Activated naive CD4-positive, alpha-beta T cell (primary cell): ENCODE measurements at regions not wholly inside any gene's neighbourhood (a gene's known extent, or its start where the extent isn't known, plus 50 kb on each side); places are given as distances from the start of the nearest gene placed in this dataset.

Experiments
- DNase-seq, 4 experiments: peaks; one replicate each; lab custom pipeline; 2025; lab: John Stamatoyannopoulos, UW

DNA sequence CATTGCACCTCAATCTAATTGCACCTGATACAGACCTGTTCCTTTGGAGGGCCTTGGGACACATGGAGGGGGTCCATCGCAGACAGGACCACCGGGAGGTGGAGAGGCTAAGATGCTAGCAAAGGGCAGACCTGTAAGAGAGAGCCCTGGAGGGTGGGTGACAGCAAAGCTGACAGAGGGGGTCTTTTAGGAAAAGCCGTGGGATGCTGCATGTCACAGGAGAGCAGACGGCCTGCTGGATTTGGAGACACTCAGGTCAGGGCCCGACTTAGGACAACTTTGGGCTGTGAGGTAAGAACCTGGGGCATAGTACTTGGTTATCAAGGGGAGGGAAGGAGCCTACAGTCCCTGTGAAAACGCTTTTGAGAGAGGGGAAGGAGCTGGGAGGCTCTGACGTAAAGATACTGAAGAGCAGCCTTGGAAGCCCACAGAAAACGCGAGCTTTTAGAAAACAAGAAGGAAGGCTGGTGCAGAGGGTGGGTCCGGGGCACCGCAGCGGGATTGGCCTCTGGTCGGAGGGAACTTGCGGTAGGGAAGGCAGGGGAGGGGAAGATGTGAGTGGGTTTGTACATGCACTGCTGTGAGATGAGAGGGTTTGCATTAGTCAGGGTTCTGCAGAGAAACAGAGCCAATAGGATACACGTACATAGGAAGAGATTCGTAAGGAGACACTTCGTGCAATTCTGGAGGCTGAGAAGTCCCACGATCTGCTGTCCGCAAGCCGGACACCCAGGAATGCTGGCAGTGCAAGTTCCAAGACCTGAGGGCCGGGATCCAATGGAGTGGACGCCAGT is 868.5 kb downstream of the TBC1D22A start:
- no peak for DNase-seq

DNA sequence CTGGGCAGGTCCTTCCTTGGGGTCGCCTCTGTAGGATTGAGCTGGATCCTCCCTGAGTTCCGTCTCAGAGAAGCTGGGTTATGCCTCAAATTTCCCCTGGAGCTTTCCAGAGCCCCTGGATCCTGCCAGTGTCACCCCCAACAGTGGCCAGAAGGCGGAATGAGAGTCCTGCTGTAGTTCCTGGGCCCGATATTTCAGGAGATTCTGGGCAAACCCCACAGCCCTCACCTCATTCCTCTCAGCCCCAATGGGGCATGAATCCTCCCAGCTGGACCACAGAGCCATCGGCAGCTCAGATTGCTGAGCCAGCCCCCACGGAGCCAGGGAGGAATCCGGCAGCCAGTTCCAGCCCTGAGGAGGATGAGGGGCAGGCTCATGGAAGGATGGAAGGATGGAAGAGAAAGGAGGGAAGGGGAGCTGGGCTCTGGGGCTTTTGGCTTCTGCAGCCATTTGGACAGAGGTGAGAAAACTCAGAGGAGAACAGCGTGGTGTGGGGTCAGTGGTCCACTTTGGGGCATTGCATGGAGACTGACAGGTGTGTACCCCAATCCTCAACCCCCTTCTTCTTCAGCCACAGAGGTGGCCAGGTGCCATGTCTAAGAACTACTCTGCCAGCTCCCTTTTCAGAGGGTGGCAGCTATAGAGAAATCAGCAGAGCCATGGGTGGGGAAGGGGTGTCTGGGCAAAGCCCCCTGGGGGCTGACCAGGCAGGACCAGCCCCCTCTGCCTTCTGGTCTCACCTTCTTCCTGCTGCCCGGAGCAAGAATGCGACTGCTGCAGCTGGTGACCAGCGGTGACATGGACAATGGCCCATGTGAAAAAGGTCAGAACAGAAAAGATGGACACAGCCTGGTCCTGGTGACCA is 867.6 kb downstream of the TBC1D22A start:
- no peak for DNase-seq

DNA sequence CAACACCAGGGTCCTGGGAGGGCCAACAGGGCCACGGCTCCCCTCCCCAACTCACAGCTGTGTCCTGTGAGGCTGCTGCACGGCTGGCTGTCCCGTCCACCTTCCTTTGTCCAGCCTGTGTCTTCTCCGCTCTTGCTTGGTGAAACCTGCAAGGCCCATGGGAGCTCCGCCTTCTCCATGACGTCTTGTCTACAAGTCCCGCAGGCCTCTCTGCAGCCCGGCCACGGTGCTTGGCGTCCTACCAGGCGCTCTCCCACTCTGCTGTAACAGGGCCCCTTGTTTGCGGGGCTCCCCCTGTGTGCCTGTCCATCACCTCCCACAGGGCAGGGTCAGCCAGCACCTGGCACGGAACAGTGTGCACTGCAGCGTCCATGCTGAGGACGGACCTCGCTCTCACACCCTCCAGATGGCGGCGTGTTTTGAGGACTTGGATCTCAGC is 866.8 kb downstream of the TBC1D22A start:
- DNase-seq, result no peak

GRCh38 chr22:47628477-47629272 is 866.2 kb downstream of the TBC1D22A start:
- no peak for DNase-seq

DNA sequence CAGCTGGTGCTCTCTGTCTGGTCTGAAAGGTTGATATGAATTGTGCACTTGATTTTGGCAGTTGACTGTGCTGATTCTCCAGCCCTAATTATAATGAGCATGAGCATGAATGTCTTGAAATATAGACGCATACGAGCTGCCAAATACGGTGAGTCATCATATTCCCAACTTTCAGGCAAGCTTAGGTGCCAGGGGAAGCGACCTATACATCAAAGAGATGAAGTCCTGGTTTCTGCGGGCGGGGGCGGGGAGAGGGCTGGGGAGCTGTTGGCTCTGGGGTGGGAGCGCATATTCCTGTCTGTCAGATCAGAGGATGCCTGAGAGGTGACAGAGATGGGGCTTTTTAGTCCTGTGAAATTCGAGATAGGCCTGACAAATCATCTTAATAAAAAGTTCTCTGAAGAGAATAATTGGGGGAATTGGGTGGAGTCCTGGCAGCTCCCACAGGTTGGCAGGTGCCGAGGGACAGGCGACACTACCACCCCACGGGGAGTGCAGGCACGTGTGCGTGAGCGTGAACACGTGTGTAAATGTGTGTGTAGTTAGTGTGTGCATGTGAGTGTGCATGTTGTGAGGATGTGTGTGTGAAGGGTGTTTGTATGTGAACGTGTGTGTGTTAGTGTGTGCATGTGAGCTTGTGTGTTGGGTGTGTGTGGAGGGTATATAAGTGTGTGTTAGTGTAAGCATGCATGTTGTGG is 865.3 kb downstream of the TBC1D22A start:
- DNase-seq, result no peak

DNA sequence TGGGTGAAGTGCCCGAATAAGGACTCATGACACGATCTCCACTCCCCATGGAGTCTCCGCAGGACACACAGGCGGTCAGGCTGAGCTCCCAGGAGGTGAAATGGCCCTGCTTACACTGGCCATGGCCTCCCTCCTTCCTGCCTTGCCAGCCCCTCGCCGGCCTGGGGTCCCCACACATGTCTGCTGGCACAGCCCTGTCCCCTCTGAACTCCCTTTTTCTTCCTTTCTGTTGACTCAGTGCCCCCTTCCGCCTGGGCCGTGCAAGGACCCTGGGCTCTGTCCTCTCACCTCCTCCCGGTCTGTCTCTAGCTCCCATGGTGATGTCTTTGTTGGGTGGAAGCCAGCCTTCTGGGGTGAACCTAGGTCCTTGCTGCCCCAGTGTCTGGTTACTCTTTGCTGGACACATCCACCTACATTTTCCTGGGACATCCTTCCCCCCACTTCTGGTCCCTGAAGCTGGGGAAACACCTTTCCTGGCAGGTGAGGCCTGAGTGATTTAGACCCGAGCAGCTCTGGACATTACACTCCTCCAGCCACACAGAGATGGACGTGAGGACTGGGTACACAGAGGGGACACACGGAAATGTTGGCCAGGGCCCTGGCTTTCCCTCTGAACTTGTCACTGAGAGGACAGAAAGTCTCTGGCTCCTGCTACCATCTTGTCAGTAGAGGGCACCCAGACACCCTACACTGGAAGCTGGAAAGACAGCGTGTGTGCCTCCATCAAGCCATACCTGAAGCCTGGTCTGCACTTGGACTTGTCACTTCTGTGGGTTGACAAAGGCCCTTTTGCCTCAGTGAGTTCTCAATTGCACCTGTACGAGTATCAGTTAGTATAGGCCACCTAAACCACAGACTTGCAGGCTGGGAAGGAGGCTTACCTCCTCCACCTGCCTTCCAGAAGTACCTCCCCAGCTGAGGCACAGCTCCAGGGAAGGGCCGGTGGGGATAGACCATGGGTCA is 864.3 kb downstream of the TBC1D22A start:
- DNase-seq, result no peak

DNA sequence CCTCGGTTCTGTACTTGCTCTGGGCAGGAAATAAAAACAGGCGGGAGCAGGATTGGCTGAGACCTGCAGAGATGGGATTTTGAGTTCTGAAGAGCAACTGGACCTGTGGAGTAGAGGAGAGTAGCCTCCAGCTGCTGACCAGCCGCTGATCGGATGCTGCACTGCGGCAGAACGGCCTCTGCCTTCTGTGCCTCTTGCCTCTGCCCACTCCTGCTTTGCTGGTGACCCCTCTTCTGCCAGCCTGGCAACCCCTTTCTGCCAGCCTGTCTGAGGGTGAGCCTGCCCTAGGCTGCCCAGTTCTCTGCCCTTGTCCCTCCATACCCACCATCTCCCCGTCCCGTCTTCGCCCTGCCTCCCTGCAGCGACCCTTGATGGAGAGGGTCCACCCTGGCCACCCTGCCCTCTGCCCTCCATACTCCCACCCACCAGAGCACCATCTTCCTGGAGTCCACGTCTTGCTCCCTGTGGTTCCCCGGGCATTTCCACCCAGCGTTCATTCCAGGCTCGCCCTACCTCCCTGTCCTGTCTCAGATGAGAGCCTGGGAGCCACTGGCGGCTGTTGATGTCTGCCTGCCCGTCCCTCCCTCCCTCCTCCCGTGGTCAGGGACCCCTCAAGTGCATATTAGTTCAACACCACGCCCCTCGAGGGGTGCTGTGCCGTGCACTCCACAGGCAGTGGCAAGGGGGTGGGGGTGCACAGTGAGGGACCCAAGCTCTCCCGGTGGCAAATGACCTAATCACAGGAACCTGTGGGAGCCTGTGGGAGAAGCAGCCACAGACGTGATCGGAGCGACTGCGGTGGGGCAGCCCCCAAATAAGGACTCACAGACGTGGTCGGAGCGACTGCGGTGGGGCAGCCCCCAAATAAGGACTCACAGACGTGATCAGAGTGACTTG is 863.3 kb downstream of the TBC1D22A start:
- DNase-seq, result no peak

- no peak for DNase-seq
These were observed 862.5 kb downstream of the TBC1D22A start for GRCh38 chr22:47625013-47625385.

GRCh38 chr22:47624252-47625012 is 862.0 kb downstream of the TBC1D22A start:
- DNase-seq, result no peak

GRCh38 chr22:47623763-47624148 is 861.3 kb downstream of the TBC1D22A start:
- no peak for DNase-seq

- no peak for DNase-seq
These were observed 860.8 kb downstream of the TBC1D22A start for GRCh38 chr22:47623066-47623762.

DNA sequence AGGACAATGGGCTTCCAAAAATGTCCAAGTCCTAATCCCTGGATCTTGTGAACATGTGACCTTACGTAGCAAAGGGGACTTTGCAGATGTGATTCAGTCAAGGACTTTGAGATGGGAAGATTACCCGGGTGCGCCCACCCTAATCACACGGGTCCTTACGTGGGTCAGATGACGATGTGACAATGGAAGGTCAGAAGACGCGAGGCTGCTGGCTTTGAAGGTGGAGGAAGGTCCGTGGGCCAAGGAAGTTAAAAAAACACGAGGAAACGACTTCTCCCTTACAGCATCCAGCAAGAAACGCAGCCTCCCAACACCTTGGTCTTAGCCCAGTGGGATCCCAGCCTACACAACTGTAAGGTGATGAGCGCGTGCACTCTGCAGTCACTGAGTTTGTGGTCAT is 860.1 kb downstream of the TBC1D22A start:
- DNase-seq, result no peak

DNA sequence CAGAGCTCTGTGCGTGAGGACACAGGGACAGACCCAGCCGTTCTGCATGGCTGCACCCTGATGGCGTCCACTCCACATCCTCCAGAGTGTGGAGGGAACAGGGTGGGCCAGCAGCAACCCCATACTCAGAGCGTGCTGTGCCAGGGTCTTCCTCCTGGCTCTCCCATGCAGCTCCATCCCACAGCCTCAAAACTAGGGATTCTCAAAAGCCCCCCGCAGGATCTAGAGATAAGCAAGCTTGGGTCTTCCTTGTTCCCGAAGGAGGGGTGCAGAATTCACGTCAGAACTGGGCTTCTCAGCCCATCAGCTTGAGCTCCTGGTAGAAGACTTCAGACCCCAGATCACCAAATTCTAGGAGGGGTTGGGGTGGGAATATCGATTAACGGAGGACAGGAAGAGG is 858.8 kb downstream of the TBC1D22A start:
- no peak for DNase-seq

DNA sequence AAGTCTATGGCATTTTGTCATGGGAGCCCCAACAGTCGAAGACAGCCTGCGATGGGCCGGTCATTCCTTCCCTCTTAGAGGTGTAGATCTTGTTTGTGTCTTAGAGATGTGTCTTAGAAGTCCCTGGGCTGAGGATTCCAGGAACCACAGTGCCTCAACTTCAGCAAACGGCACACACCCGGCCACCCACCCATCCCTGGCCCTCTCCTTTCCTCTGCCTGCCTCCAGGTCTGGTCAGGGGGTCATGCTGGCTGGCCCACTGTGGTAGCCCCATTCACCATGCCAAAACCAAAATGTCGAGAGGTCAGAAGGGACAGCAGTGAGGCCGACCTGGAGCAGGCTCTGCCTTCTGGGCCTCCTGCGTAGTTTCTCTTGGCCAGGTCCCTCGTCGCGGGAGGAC is 857.9 kb downstream of the TBC1D22A start:
- DNase-seq, result no peak

GRCh38 chr22:47619631-47620030 is 857.2 kb downstream of the TBC1D22A start:
- no peak for DNase-seq

GRCh38 chr22:47618180-47619010 is 855.9 kb downstream of the TBC1D22A start:
- DNase-seq, result no peak

- no peak for DNase-seq
These were observed 854.7 kb downstream of the TBC1D22A start for GRCh38 chr22:47617186-47617585.
